ENCODE measurements at regions not wholly inside any gene's neighbourhood (a gene's known extent, or its start where the extent isn't known, plus 50 kb on each side); places are given as distances from the start of the nearest gene placed in this dataset.

GRCh38 chr6:140052736-140053729, 678.6 kb upstream of the CITED2 start:
- H3K9ac ChIP-seq (ENCODE audit: insufficient read depth in 1 of 2, low read depth in 2 of 2, low read length in 2 of 2) = no peak overlapping the region
- no peaks in the 10 kb centered on the region for H3K9me3 ChIP-seq (replicated peaks; ENCODE audit: control insufficient read depth, insufficient read depth, low read depth, low read length)
- 7% methylated on average over 6 of the region's 6 CpGs for WGBS (ENCODE audit: insufficient coverage, low coverage, missing lambda C conversion rate)
- H3K27ac ChIP-seq (ENCODE audit: extremely low read depth, low read depth, low read length) = no peak overlapping the region
- no peak overlapping the region for H3K4me2 ChIP-seq (ENCODE audit: insufficient read depth, low read length)
- ChIA-PET CTCF (ENCODE audit: low intra/inter-chr PET ratio) (no interaction called here), POLR2A (interaction anchor here (0.6 to 1.7 kb wide), 4 partner anchors 10 to 680 kb away, joined by 3 to 6 read pairs (median 4); partner anchors contain the start of gene CITED2)
- peaks cover 5 to 7% of the 10 kb centered on the region in 2 experiments; a peak in 2 of 5 replicates for H3K27me3 ChIP-seq (ENCODE audit: control insufficient read depth in 2 of 2, insufficient read depth in 2 of 2, low read length in 2 of 2)
- H3K4me1 ChIP-seq (replicated peaks in 1 of 2; ENCODE audit: control insufficient read depth in 2 of 2, insufficient read depth in 2 of 2, low read length in 2 of 2) = no peaks in the 10 kb centered on the region
- H3K79me2 ChIP-seq (ENCODE audit: control insufficient read depth, insufficient read depth, low read length) = no peaks in the 10 kb centered on the region
- H3K9me1 ChIP-seq (ENCODE audit: control insufficient read depth, insufficient read depth, low read length) = no peaks in the 10 kb centered on the region
- no peak overlapping the region for H3K4me3 ChIP-seq
- in situ Hi-C loops (cut with MboI) = no loop called here
- FAIRE-seq = peak; percentile 6
- DNase-seq (ENCODE audit: extremely low read depth in 1 of 4, low spot score in 3 of 4) = peak; percentile 10 to 38 (median 22)
- BruUV-seq (replicated peaks) = no TSS peak
- no peaks in the 10 kb centered on the region for H4K20me1 ChIP-seq (replicated peaks; ENCODE audit: control insufficient read depth, insufficient read depth, low read length)
- H2AFZ ChIP-seq (ENCODE audit: low read depth, low read length) = no peak overlapping the region
- intact Hi-C loops (cut with micrococcal nuclease) = loop anchor here (2.0 to 10.0 kb wide), 2 partner anchors 388 to 1512 kb away; no protein-coding TSS in a partner anchor
- ATAC-seq = peak; percentile 76
- no peaks in the 10 kb centered on the region for H3K36me3 ChIP-seq (ENCODE audit: control insufficient read depth, insufficient read depth, low read length)
- TF ChIP-seq YY1 (IDR thresholded peaks at IDR 0.05; ENCODE audit: borderline replicate concordance in 1 of 3, control insufficient read depth in 1 of 3, extremely low read depth in 1 of 3, insufficient read depth in 3 of 3, insufficient read length in 1 of 3, insufficient replicate concordance in 2 of 3, low read depth in 1 of 3, low read length in 2 of 3) (peak in 1 of 3 experiments; percentile 35), ATF1 (CRISPR knock-in tag; IDR thresholded peaks at IDR 0.05) (no peak), ATF1 (tag; IDR thresholded peaks at IDR 0.05) (no peak), RBM15 (IDR thresholded peaks at IDR 0.05; ENCODE audit: insufficient read depth, low read length) (no peak), EWSR1 (IDR thresholded peaks at IDR 0.05; ENCODE audit: borderline replicate concordance, low read depth, partially characterized antibody) (no peak), SNIP1 (IDR thresholded peaks at IDR 0.05; ENCODE audit: low read depth) (no peak), CTCF (IDR thresholded peaks at IDR 0.05 in 2 of 3, conservative IDR thresholded peaks at IDR 0.05 in 1 of 3; ENCODE audit: insufficient read depth in 2 of 3, low read depth in 1 of 3, low read length in 3 of 3) (peak; percentile 45 to 59 (median 57); a peak in 5 of 6 replicates), RAD21 (CRISPR knock-in tag; conservative IDR thresholded peaks at IDR 0.05 in 1 of 2, IDR thresholded peaks at IDR 0.05 in 1 of 2) (peak in 1 of 2 experiments; percentile 72; a peak in 3 of 4 replicates), BRD4 (IDR thresholded peaks at IDR 0.05) (no peak), ZNF282 (CRISPR knock-in tag; IDR thresholded peaks at IDR 0.05) (no peak), SOX6 (IDR thresholded peaks at IDR 0.05) (no peak), SMC3 (conservative IDR thresholded peaks at IDR 0.05; ENCODE audit: insufficient read depth, low read depth, low read length) (0 out of 2 replicates have a peak, but pooled peaks have one; percentile 33), ZNF384 (IDR thresholded peaks at IDR 0.05; ENCODE audit: low read depth, low read length) (no peak), SAP30 (IDR thresholded peaks at IDR 0.05; ENCODE audit: borderline replicate concordance, insufficient read depth, low read depth, low read length, poor library complexity, severe bottlenecking) (no peak), IFI16 (CRISPR knock-in tag; IDR thresholded peaks at IDR 0.05) (no peak), HOXB6 (CRISPR knock-in tag; IDR thresholded peaks at IDR 0.05; ENCODE audit: borderline replicate concordance) (no peak), CBFB (CRISPR knock-in tag; IDR thresholded peaks at IDR 0.05) (no peak)

Measured in K562 (cell line).